CD4-positive, alpha-beta T cell treated with Interleukin-4 for 1 hour (primary cell): ENCODE measurements at regions not wholly inside any gene's neighbourhood (a gene's known extent, or its start where the extent isn't known, plus 50 kb on each side); places are given as distances from the start of the nearest gene placed in this dataset.
A peak's percentile ranks its signal among the peaks of the same experiment; 100 is the strongest.

Experiments
- DNase-seq, 2 donors: peaks; one replicate each; pipeline ENCODE4 v3.0.0-alpha.2; 2020 to 2022

GRCh38 chr21:41048623-41049022 lies 119.3 kb upstream of the BACE2 start:
- DNase-seq: no peak

- no peak for DNase-seq
Observed at GRCh38 chr21:41052820-41053555, 115.0 kb upstream of the BACE2 start.

- DNase-seq: no peak
Observed at GRCh38 chr21:41054018-41054578, 113.9 kb upstream of the BACE2 start.

- DNase-seq: no peak
Observed at GRCh38 chr21:41055266-41055665, 112.7 kb upstream of the BACE2 start.

GRCh38 chr21:41059871-41060270 lies 108.1 kb upstream of the BACE2 start:
- no peak for DNase-seq

GRCh38 chr21:41061701-41062100 lies 106.3 kb upstream of the BACE2 start:
- DNase-seq: no peak

- DNase-seq: no peak
Observed at GRCh38 chr21:41064334-41064791, 103.6 kb upstream of the BACE2 start.

GRCh38 chr21:41064951-41065350 lies 103.0 kb upstream of the BACE2 start:
- DNase-seq: no peak

GRCh38 chr21:41065539-41065938 lies 102.4 kb upstream of the BACE2 start:
- DNase-seq: no peak

GRCh38 chr21:41066086-41066938 lies 101.6 kb upstream of the BACE2 start:
- no peak for DNase-seq

- DNase-seq: no peak
Observed at GRCh38 chr21:41067709-41068108, 100.3 kb upstream of the BACE2 start.

GRCh38 chr21:41068496-41068895 lies 99.5 kb upstream of the BACE2 start:
- no peak for DNase-seq

- peak; percentile 33 to 50 for DNase-seq
Observed at GRCh38 chr21:41068967-41069642, 98.9 kb upstream of the BACE2 start.

- DNase-seq: no peak
Observed at GRCh38 chr21:41070284-41070683, 97.7 kb upstream of the BACE2 start.

GRCh38 chr21:41071258-41072171 lies 96.4 kb upstream of the BACE2 start:
- no peak for DNase-seq

GRCh38 chr21:41073558-41073957 lies 94.4 kb upstream of the BACE2 start:
- DNase-seq: no peak

- DNase-seq: no peak
Observed at GRCh38 chr21:41074396-41075184, 93.4 kb upstream of the BACE2 start.

- DNase-seq: no peak
Observed at GRCh38 chr21:41075656-41076055, 92.3 kb upstream of the BACE2 start.

- no peak for DNase-seq
Observed at GRCh38 chr21:41076064-41076463, 91.9 kb upstream of the BACE2 start.

- DNase-seq: no peak
Observed at GRCh38 chr21:41079159-41079558, 88.8 kb upstream of the BACE2 start.

GRCh38 chr21:41080485-41081121 lies 87.4 kb upstream of the BACE2 start:
- DNase-seq: no peak
